IPS-18a (cell line): ENCODE measurements at regions not wholly inside any gene's neighbourhood (a gene's known extent, or its start where the extent isn't known, plus 50 kb on each side); places are given as distances from the start of the nearest gene placed in this dataset.

Source experiments
- H3K27ac ChIP-seq: one replicate; pipeline ENCODE4 v1.5.1; 2013; ENCODE audit warnings: low read length
- H3K27me3 ChIP-seq: one replicate; pipeline ENCODE4 v1.6.1; 2013; ENCODE audit warnings: mild to moderate bottlenecking, low read length; ENCODE audit not compliant: control insufficient read depth, insufficient read depth
- H3K36me3 ChIP-seq: one replicate; pipeline ENCODE4 v1.6.1; 2013; ENCODE audit warnings: low read depth, low read length; ENCODE audit not compliant: control insufficient read depth
- H3K4me1 ChIP-seq: one replicate; pipeline ENCODE4 v1.6.1; 2013; ENCODE audit warnings: low read depth, low read length; ENCODE audit not compliant: control insufficient read depth
- H3K4me3 ChIP-seq: one replicate; pipeline ENCODE4 v1.5.1; 2013; ENCODE audit warnings: low read length
- H3K9ac ChIP-seq: one replicate; pipeline ENCODE4 v1.6.1; 2013; ENCODE audit warnings: mild to moderate bottlenecking, low read length, moderate library complexity
- H3K9me3 ChIP-seq: one replicate; pipeline ENCODE4 v1.6.1; 2013; ENCODE audit warnings: low read depth, low read length; ENCODE audit not compliant: control insufficient read depth

- no peak overlapping the region for H3K27ac ChIP-seq
- H3K9ac ChIP-seq: no peak overlapping the region
- peaks cover 11% of the 10 kb centered on the region for H3K4me1 ChIP-seq
- no peaks in the 10 kb centered on the region for H3K36me3 ChIP-seq
- no peak overlapping the region for H3K4me3 ChIP-seq
- no peaks in the 10 kb centered on the region for H3K27me3 ChIP-seq
- no peaks in the 10 kb centered on the region for H3K9me3 ChIP-seq
Observed at GRCh38 chr3:55292360-55292759, 194.7 kb downstream of the WNT5A start.

DNA sequence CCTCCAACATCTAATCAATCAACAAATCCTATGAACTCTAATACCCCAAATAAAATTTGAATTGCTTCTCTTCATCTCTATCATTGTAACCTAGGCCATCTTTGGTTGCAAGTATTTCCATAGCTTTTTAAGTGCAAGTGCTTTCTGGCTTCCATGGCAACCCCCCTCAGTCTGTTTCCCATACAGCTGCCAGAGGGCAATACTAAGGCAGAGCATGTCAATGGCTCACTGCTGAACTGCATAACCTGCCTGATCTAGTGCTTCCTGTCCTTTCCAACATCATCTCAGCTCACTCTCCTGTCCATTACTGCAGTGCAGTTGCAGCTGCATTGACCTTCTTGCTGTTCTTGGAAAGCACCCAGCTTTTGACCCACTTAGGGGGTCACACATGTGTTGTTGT, 198.4 kb downstream of the WNT5A start:
- Histone ChIP-seq H3K9ac (no peak overlapping the region), H3K27ac (no peak overlapping the region), H3K4me1 (peaks cover 13% of the 10 kb centered on the region), H3K27me3 (no peaks in the 10 kb centered on the region), H3K4me3 (no peak overlapping the region), H3K9me3 (no peaks in the 10 kb centered on the region), H3K36me3 (no peaks in the 10 kb centered on the region)

GRCh38 chr3:55286693-55287092, 200.4 kb downstream of the WNT5A start:
- Histone ChIP-seq H3K27ac (no peak overlapping the region), H3K36me3 (no peaks in the 10 kb centered on the region), H3K27me3 (no peaks in the 10 kb centered on the region), H3K4me1 (peaks cover 14% of the 10 kb centered on the region), H3K4me3 (no peak overlapping the region), H3K9me3 (no peaks in the 10 kb centered on the region), H3K9ac (no peak overlapping the region)

DNA sequence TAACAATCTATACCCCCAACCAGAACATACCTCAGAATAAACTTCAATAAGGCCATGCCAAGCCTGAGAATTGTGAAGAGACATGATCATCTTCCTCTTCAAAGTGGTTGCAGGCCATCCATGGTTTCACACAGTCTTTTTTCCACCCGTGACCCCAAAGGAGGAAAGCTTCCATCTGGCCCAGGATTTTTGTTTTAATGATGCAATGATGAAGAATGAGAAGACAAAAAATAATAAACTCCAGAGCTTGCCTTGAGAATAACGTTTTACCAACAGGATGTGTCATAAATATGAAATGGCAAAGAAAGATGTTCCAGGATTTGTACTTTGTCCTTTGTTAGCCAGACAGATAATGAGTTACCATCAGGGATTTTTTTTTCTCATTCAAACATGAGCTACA, 201.9 kb downstream of the WNT5A start:
- no peaks in the 10 kb centered on the region for H3K36me3 ChIP-seq
- H3K9me3 ChIP-seq: no peaks in the 10 kb centered on the region
- H3K27me3 ChIP-seq: no peaks in the 10 kb centered on the region
- H3K4me1 ChIP-seq: peaks cover 14% of the 10 kb centered on the region
- no peak overlapping the region for H3K27ac ChIP-seq
- H3K9ac ChIP-seq: no peak overlapping the region
- no peak overlapping the region for H3K4me3 ChIP-seq

DNA sequence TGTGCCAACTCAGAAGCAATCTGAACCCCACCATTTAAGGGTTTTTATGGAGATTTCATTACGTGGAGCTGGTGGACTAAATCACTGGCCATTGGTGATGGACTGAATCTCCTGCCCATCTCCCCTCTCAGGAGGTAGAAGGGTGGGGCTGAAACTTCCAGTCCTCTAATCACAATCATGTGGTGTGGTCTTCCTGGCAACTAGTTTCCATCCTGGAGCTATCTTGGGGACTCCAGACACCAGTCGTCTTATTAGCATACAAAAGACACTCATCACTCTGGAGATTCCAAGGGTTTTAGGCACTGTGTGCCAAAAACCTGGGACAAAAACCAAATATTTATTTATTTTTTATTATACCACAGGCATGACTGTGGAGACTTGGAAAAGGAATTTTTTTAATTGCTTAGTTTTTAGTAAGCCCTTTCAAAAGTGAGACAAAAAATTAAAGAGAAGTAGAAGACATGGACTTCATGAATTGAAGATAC, 203.6 kb downstream of the WNT5A start:
- peak overlapping the region; percentile 17 for H3K27ac ChIP-seq
- no peaks in the 10 kb centered on the region for H3K27me3 ChIP-seq
- H3K9ac ChIP-seq: no peak overlapping the region
- no peaks in the 10 kb centered on the region for H3K9me3 ChIP-seq
- no peaks in the 10 kb centered on the region for H3K36me3 ChIP-seq
- peaks cover 18% of the 10 kb centered on the region for H3K4me1 ChIP-seq
- H3K4me3 ChIP-seq: no peak overlapping the region

DNA sequence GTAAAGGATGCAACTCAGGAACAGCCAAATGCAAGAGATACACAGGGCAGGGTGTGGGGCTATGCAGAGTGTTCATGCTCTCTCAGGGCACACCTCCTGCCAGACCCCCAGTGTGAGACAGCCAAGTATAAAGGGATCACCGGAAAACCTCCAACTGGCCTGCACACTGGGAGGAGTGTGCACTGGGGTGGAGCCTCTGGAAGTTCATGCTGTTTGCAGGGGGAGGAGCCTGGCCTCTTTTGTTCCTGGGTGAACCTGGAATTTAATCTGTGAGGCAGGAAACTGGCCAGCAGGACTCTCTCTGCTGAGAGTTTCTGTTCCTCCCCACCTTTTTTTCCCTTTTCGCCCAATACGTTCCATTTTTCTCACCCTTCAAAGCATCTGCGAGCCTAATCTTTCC, 204.1 kb downstream of the WNT5A start:
- H3K9me3 ChIP-seq: no peaks in the 10 kb centered on the region
- no peak overlapping the region for H3K9ac ChIP-seq
- H3K4me1 ChIP-seq: peaks cover 18% of the 10 kb centered on the region
- no peaks in the 10 kb centered on the region for H3K36me3 ChIP-seq
- H3K4me3 ChIP-seq: no peak overlapping the region
- H3K27ac ChIP-seq: peak overlapping the region; percentile 17
- H3K27me3 ChIP-seq: no peaks in the 10 kb centered on the region

- Histone ChIP-seq H3K4me3 (no peak overlapping the region), H3K36me3 (no peaks in the 10 kb centered on the region), H3K27me3 (no peaks in the 10 kb centered on the region), H3K9ac (no peak overlapping the region), H3K9me3 (no peaks in the 10 kb centered on the region), H3K27ac (no peak overlapping the region), H3K4me1 (peaks cover 9% of the 10 kb centered on the region)
Observed at GRCh38 chr3:55272031-55272645, 215.0 kb downstream of the WNT5A start.

- no peaks in the 10 kb centered on the region for H3K9me3 ChIP-seq
- no peaks in the 10 kb centered on the region for H3K27me3 ChIP-seq
- no peak overlapping the region for H3K9ac ChIP-seq
- no peak overlapping the region for H3K4me3 ChIP-seq
- no peaks in the 10 kb centered on the region for H3K36me3 ChIP-seq
- H3K27ac ChIP-seq: no peak overlapping the region
- H3K4me1 ChIP-seq: peaks cover 9% of the 10 kb centered on the region
Observed at GRCh38 chr3:55271549-55271948, 215.6 kb downstream of the WNT5A start.

GRCh38 chr3:55270976-55271375, 216.1 kb downstream of the WNT5A start:
- Histone ChIP-seq H3K27ac (no peak overlapping the region), H3K4me1 (peaks cover 9% of the 10 kb centered on the region), H3K27me3 (no peaks in the 10 kb centered on the region), H3K4me3 (no peak overlapping the region), H3K9me3 (no peaks in the 10 kb centered on the region), H3K9ac (no peak overlapping the region), H3K36me3 (no peaks in the 10 kb centered on the region)

DNA sequence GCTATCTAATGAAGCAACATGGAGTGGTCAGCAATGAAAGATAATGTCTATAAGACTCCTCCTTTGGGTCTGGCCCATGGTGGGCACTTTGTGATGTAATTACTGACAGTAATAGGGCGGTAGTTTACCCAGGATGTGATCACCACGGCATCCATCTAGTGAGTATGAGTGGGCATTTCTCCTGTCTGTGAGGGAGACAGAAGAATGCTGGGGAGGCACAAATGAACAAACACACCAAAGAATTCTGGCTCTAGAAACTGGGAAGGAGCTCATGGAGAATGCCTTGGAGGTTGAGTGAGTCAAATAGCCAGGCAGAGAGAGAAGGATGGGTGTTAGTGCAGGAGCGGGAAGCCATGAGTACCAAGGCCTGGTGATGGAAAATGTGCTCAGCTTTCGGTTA, 217.5 kb downstream of the WNT5A start:
- H3K36me3 ChIP-seq: no peaks in the 10 kb centered on the region
- no peak overlapping the region for H3K4me3 ChIP-seq
- H3K27me3 ChIP-seq: no peaks in the 10 kb centered on the region
- H3K27ac ChIP-seq: no peak overlapping the region
- peaks cover 9% of the 10 kb centered on the region for H3K4me1 ChIP-seq
- H3K9me3 ChIP-seq: no peaks in the 10 kb centered on the region
- H3K9ac ChIP-seq: no peak overlapping the region

GRCh38 chr3:55269096-55269495, 218.0 kb downstream of the WNT5A start:
- peaks cover 9% of the 10 kb centered on the region for H3K4me1 ChIP-seq
- no peaks in the 10 kb centered on the region for H3K36me3 ChIP-seq
- no peak overlapping the region for H3K9ac ChIP-seq
- no peaks in the 10 kb centered on the region for H3K9me3 ChIP-seq
- H3K27ac ChIP-seq: no peak overlapping the region
- H3K4me3 ChIP-seq: no peak overlapping the region
- no peaks in the 10 kb centered on the region for H3K27me3 ChIP-seq

DNA sequence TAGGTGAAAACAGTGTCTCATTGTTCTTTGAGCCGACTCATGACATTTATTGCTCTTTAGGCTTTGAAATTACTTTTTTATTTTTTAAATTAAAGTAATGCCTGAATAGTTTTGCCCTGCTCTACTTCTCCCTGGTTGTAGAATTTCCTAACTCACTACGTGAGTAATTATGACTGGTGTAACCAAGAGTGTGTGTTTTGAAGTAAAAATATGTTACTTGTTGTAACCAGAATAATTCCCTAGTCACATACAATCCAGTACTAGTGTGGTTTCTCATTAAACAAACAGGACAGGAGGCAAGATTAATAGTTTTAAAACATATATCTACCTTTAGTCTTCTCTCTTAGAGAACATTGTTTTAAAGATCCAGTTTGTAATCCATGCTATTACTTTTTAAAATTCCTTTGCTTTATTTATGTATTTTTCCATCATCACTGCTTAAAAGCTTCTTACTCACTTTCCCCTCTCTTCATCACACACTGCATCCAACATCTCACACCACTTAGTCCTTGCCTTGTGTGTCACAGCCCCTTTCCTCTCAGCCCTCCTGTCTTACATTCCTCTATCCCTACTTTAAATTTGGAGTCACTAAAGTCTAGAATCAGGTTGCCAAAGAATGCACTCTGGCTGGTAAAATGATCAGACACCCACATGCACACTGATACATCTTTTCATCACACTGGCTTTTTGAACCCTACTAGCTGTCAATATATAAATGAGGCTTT, 219.7 kb downstream of the WNT5A start:
- Histone ChIP-seq H3K4me3 (no peak overlapping the region), H3K9me3 (no peaks in the 10 kb centered on the region), H3K36me3 (no peaks in the 10 kb centered on the region), H3K4me1 (peaks cover 9% of the 10 kb centered on the region), H3K27ac (no peak overlapping the region), H3K27me3 (no peaks in the 10 kb centered on the region), H3K9ac (no peak overlapping the region)
